Caco-2 (cell line): ENCODE measurements at regions not wholly inside any gene's neighbourhood (a gene's known extent, or its start where the extent isn't known, plus 50 kb on each side); places are given as distances from the start of the nearest gene placed in this dataset.

Experiments
- BruUV-seq: library from RNA; stranded (reverse); fragments of 400-500 nt; replicated peaks from 2 replicates; lab custom pipeline; 2021; lab: Mats Ljungman, UMichigan
- CTCF ChIA-PET: fragments of 300-600 bp; sonication (Branson Sonifier 250); formaldehyde crosslinking; loops from one replicate; lab custom pipeline; 2022; ENCODE audit warnings: antibody characterized with exemption; lab: Charles Lee
- POLR2A ChIA-PET: fragments of 300-600 bp; sonication (Branson Sonifier 250); formaldehyde crosslinking; loops from one replicate; lab custom pipeline; 2022; ENCODE audit warnings: antibody characterized with exemption; lab: Charles Lee
- DNase-seq, 2 experiments: peaks; one replicate each; pipeline versions ENCODE4 v3.0.0 to v3.0.0-alpha.2; 2020 to 2022
- H3K27me3 ChIP-seq: replicated peaks from 2 replicates; pipeline ENCODE4 v1.6.0; 2011; ENCODE audit warnings: low read length; ENCODE audit not compliant: control insufficient read depth, insufficient read depth
- H3K36me3 ChIP-seq: 2 replicates; pipeline ENCODE4 v1.5.1; 2011; ENCODE audit warnings: low read length; ENCODE audit not compliant: control insufficient read depth, insufficient read depth
- H3K4me1 ChIP-seq: fragments of 250-450 bp; sonication (Bioruptor Pico); 2 replicates; pipeline ENCODE4 v1.5.1; 2020; ENCODE audit warnings: mild to moderate bottlenecking
- H3K4me3 ChIP-seq: 2 replicates; pipeline ENCODE4 v1.5.1; 2011; ENCODE audit warnings: low read depth, mild to moderate bottlenecking, control low read depth, low read length
- H3K9me3 ChIP-seq: fragments of 250-450 bp; sonication (Bioruptor Pico); 2 replicates; pipeline ENCODE4 v1.5.1; 2020; ENCODE audit warnings: mild to moderate bottlenecking, moderate library complexity
- H3K27ac Mint-ChIP-seq: one replicate; pipeline ENCODE4 v1.8.0; 2022; ENCODE audit warnings: mixed read lengths; ENCODE audit not compliant: unreplicated experiment
- H3K27me3 Mint-ChIP-seq: one replicate; pipeline ENCODE4 v1.8.0; 2022; ENCODE audit warnings: mixed read lengths; ENCODE audit not compliant: insufficient read depth, unreplicated experiment
- H3K36me3 Mint-ChIP-seq: one replicate; pipeline ENCODE4 v1.8.0; 2022; ENCODE audit warnings: mild to moderate bottlenecking, mixed read lengths; ENCODE audit not compliant: insufficient read depth, unreplicated experiment
- H3K4me1 Mint-ChIP-seq: one replicate; pipeline ENCODE4 v1.8.0; 2022; ENCODE audit warnings: low read depth, mixed read lengths; ENCODE audit not compliant: unreplicated experiment
- H3K4me3 Mint-ChIP-seq: one replicate; pipeline ENCODE4 v1.8.0; 2022; ENCODE audit warnings: mild to moderate bottlenecking, moderate library complexity, mixed read lengths; ENCODE audit not compliant: unreplicated experiment
- H3K9me3 Mint-ChIP-seq: one replicate; pipeline ENCODE4 v1.8.0; 2022; ENCODE audit warnings: mixed read lengths; ENCODE audit not compliant: unreplicated experiment
- intact Hi-C: fragments of 100-400 bp; cut with micrococcal nuclease; formaldehyde crosslinking; loops from one replicate; pipeline ENCODE4 v1.10.0; 2022; ENCODE audit not compliant: unreplicated experiment
- TF ChIP-seq, protein P1 (sequence below), 2 experiments: fragments of 200-600 bp in 1 of 2; IDR thresholded peaks; 1 replicate in 1 of 2; 2 replicates in 1 of 2; pipeline versions ENCODE4 v1.5.1 to v1.8.0; 2011 to 2022; ENCODE audit warnings: antibody characterized with exemption in 1 of 2, control low read depth in 1 of 2, inconsistent platforms in 1 of 2, low read depth in 1 of 2, low read length in 1 of 2, mild to moderate bottlenecking in 1 of 2, moderate library complexity in 1 of 2; ENCODE audit not compliant: insufficient read depth in 1 of 2, severe bottlenecking in 1 of 2, unreplicated experiment in 1 of 2

DNA sequence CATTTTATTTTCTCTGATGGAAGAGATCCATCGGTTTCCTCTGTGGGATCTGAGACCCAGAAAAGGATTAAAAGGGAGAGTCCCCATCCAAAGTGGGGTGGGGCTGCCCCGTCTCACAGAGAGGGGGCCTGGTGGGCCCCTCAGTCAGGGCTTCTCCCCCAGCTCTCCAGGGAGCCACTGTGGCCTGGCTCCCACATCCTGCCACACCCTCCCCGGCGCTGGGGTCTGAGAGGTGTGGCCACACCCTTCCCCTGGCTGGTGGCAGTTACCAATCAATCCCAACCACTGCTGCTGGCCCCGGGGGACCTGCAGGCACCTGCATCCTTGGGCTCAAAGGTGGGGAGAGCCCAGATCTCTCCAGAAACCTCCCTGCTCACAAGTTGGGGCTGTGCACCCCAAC, 161.8 kb upstream of the IQSEC1 start:
- no TSS peak for BruUV-seq
- ChIA-PET CTCF (no interaction called here), POLR2A (no interaction called here)
- H3K9me3 Mint-ChIP-seq, result no peaks in the 10 kb centered on the region
- Histone ChIP-seq H3K36me3 (no peaks in the 10 kb centered on the region), H3K27me3 (peaks cover 1% of the 10 kb centered on the region; the same call in 1 of the 2 replicates), H3K4me1 (no peaks in the 10 kb centered on the region), H3K9me3 (no peaks in the 10 kb centered on the region), H3K4me3 (no peak overlapping the region)
- H3K4me3 Mint-ChIP-seq, result no peak overlapping the region
- H3K27ac Mint-ChIP-seq, result no peak overlapping the region
- H3K4me1 Mint-ChIP-seq, result no peaks in the 10 kb centered on the region
- DNase-seq, result no peak
- intact Hi-C loops, result no loop called here
- H3K27me3 Mint-ChIP-seq, result peaks cover 33% of the 10 kb centered on the region
- TF ChIP-seq, protein P1, sequence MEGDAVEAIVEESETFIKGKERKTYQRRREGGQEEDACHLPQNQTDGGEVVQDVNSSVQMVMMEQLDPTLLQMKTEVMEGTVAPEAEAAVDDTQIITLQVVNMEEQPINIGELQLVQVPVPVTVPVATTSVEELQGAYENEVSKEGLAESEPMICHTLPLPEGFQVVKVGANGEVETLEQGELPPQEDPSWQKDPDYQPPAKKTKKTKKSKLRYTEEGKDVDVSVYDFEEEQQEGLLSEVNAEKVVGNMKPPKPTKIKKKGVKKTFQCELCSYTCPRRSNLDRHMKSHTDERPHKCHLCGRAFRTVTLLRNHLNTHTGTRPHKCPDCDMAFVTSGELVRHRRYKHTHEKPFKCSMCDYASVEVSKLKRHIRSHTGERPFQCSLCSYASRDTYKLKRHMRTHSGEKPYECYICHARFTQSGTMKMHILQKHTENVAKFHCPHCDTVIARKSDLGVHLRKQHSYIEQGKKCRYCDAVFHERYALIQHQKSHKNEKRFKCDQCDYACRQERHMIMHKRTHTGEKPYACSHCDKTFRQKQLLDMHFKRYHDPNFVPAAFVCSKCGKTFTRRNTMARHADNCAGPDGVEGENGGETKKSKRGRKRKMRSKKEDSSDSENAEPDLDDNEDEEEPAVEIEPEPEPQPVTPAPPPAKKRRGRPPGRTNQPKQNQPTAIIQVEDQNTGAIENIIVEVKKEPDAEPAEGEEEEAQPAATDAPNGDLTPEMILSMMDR (IDR thresholded peaks at IDR 0.05; ENCODE audit: insufficient read depth in 1 of 2, low read depth in 1 of 2, low read length in 1 of 2, severe bottlenecking in 1 of 2, unreplicated experiment in 1 of 2), result no peak
- no peaks in the 10 kb centered on the region for H3K36me3 Mint-ChIP-seq

DNA sequence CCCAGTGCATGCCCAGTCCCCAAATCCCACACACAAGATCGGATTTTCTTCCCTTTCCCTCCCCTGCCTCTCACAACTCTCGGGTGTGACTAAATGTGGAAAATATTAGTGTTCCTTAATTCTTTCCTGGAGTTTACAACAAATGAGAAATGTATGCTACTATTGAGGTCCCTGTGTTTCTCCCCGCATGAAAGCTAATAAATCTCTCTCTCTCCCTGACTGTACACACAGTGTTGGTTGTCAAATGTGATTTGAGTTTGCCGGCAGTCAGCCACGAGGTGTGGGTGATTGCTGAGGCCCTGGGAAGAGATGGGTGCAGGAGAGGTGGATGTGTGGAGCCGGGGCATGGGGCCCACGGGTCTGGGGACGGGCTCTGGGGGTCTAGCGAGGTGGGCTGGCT, 161.4 kb upstream of the IQSEC1 start:
- Histone ChIP-seq H3K4me3 (no peak overlapping the region), H3K27me3 (peaks cover 1% of the 10 kb centered on the region; the same call in 1 of the 2 replicates), H3K9me3 (no peaks in the 10 kb centered on the region), H3K4me1 (no peaks in the 10 kb centered on the region), H3K36me3 (no peaks in the 10 kb centered on the region)
- Mint-ChIP-seq H3K4me1 (no peaks in the 10 kb centered on the region), H3K27me3 (peaks cover 33% of the 10 kb centered on the region), H3K9me3 (no peaks in the 10 kb centered on the region), H3K36me3 (peaks cover 2% of the 10 kb centered on the region), H3K27ac (no peak overlapping the region), H3K4me3 (no peak overlapping the region)
- intact Hi-C loops, result no loop called here
- ChIA-PET CTCF (no interaction called here), POLR2A (no interaction called here)
- no TSS peak for BruUV-seq
- DNase-seq, result no peak
- TF ChIP-seq, protein P1 (IDR thresholded peaks at IDR 0.05; ENCODE audit: insufficient read depth in 1 of 2, low read depth in 1 of 2, low read length in 1 of 2, severe bottlenecking in 1 of 2, unreplicated experiment in 1 of 2), result no peak

DNA sequence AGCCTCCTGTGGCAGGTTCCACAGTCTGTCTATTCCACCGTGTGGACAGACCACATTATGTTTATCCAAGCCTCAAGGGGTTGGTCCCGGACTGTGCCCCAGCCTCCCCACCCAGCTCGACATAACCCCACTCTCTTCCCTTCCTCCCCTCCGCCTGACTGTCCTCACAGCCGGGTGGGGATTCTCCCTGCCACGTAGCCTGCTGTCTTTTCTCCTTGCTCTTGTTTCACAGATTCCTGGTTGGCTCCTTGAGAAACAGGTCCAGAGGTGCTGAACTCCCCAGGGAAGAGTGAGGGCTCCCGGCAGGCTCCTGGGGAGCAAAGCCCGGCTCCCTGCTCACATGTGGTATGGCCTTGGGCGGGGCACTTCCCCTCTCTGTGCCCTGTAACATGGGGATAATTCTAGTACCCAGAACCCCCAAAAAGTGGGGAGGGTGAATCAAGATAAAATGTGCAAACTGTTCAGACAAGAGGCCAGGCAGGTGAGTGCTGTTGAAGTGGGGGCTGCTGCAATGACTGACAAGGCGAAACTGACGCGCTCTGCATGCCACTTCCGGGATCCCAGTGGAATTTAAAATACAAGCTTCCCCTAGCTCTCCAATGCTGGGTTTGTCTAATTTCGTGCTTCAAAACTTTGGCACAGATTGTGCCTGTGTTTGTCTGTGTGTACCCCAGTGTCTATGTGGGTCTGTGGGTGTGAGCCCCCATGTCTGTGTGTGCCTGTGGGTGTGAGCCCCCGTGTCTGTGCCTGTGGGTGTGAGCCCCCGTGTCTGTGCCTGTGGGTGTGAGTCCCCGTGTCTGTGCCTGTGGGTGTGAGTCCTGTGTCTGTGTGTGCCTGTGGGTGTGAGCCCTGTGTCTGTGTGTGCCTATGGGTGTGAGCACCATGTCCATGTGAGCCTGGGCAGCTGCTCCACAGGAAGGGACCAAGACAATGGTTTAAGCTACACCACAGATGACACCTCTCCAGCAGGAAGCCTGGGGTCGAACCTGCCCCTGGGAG, 160.6 kb upstream of the IQSEC1 start:
- intact Hi-C loops, result no loop called here
- H3K27me3 Mint-ChIP-seq, result peaks cover 32% of the 10 kb centered on the region
- H3K27ac Mint-ChIP-seq, result no peak overlapping the region
- H3K4me3 Mint-ChIP-seq, result no peak overlapping the region
- H3K36me3 Mint-ChIP-seq, result peaks cover 6% of the 10 kb centered on the region
- TF ChIP-seq, protein P1 (IDR thresholded peaks at IDR 0.05; ENCODE audit: insufficient read depth in 1 of 2, low read depth in 1 of 2, low read length in 1 of 2, severe bottlenecking in 1 of 2, unreplicated experiment in 1 of 2), result no peak
- no peak overlapping the region for H3K4me3 ChIP-seq
- DNase-seq, result no peak
- no TSS peak for BruUV-seq
- H3K9me3 Mint-ChIP-seq, result no peaks in the 10 kb centered on the region
- no peaks in the 10 kb centered on the region for H3K4me1 ChIP-seq
- peaks cover 1% of the 10 kb centered on the region; the same call in 1 of the 2 replicates for H3K27me3 ChIP-seq
- H3K9me3 ChIP-seq, result no peaks in the 10 kb centered on the region
- H3K4me1 Mint-ChIP-seq, result no peaks in the 10 kb centered on the region
- no peaks in the 10 kb centered on the region for H3K36me3 ChIP-seq
- ChIA-PET POLR2A (no interaction called here), CTCF (no interaction called here)
